ENCODE measurements at regions not wholly inside any gene's neighbourhood (a gene's known extent, or its start where the extent isn't known, plus 50 kb on each side); places are given as distances from the start of the nearest gene placed in this dataset.

DNA sequence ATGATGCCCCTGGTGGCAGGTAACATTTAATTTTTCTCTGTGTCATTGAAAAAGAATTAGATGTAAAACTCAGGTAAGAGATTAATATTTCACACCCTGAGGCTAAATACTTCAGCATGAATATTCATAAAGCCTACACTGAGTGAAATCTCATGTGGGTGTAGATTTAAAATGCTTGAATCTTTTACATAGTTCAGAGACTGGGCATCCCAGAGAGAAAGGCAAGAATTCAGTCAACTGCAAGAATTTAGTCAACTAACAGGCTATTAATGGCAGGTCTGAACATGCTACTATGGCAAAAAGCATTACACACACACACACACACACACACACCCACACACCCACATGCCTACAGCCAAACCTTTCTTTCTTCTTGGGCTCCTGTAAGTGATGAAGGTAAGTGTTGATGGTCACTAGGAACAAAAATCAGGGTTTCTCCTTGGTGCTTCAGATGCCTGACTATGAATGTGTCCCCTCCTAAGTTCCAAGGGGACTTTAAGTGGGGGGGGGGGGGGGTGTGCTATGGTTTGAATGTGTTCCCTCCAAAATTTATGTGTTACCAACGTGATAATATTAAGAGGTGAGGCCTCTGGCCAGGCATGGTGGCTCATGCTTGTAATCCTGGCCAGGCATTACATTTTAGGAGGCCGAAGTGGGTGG is 63.7 kb upstream of the PSMD7 start:
- DNase-seq (ENCODE audit: low read depth in 2 of 3, low spot score in 1 of 3) = no peak

DNA sequence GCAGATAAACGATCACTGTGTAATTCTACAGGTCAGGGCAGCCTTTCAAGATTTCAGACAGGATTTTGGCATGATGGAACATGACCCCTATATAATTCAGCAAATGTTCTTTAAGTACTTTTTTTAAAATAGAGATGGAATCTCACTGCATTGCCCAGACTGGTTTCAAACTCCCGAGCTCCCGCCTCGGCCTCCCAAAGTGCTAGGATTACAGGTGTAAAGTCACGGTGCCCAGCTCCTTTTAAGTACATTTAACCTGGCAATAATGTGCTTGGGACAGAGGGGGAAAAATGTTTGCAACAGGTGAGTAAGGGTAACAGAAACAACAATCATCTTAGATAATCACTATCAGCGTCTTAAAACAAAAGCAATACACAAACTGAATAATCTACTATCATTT is 66.5 kb upstream of the PSMD7 start:
- no peak for DNase-seq (ENCODE audit: low read depth in 2 of 3, low spot score in 1 of 3)

DNA sequence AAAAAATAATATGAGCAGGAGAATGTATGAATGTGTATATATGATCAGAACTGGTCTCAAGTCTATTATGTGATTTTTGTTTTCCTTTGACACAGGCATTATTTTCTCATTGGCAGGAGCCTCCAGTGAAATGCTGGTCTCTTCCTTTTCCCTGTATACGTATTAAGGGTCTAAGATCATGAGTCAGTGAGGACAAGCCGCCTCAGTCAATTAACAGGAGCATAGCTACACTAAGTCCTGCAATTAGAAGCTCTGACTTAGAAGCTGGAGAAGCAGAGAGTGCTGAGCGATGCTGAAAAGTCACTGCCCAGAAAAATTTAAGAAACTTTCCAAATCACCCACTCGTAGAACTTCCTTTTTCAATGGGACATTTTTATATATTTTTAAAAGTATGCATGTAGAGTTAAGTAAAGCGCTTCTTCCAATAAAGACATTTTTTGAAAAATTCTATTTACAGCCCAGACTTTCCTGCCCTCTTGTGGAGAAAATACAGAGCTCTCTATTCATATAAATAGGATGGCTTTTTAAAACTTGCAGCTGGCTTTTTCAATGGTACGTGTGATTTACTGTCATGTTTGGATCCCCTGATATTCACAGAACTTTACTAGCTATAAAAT is 70.2 kb upstream of the PSMD7 start:
- no peak for DNase-seq (ENCODE audit: low read depth in 2 of 3, low spot score in 1 of 3)

DNA sequence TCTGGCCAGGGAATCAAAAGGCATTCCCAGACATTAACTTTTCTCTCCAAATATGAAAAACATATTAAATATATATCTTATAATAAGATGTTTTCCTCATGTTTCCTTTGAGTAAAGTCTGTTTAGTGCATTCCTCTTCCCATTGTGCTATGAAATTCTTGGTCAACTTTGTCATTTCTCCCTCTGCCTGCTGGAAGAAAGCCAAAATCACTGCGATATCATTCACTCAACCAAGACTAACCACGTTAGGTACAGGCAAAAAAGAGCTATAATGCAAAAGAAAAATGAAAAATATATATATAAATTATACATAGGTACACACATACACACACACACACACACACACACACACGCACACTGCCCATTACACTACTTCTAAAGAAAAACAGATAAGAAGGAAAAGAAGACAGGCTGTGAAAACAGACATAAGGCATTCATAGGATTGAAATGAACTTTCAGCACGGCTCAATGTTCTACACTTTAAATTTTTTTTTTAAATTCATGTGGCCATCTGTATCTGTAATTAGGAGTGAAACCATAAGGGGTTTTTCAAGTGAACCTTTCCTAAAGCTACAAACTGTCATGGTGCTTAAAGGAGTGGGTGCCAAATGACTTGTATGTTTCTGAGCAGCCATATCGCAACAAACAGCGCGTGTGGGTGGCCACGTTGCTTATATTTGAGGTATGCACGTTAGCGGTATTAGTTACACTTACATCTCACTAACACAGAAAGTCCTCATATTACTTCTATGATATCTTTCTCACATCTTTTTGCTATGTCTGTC is 71.6 kb upstream of the PSMD7 start:
- DNase-seq (ENCODE audit: low read depth in 2 of 3, low spot score in 1 of 3) = no peak

DNA sequence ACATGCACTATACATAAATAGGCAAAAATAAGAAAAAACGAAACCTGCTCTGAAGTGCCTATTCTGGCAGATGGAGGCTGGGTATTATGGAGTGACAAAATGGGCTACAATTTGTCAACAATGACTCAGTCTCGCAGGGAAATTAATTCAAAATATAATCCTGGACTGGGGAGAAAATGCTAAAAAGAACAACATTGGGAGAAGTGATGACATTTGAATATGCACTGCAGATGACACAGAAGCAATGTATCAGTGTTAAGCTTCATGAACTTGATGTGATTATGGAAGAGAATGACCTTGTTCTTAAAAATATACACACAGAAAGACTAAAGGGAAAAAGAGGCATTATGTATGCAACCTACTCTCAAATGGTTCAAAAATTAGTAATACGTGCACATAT is 74.8 kb upstream of the PSMD7 start:
- no peak for DNase-seq (ENCODE audit: low read depth in 2 of 3, low spot score in 1 of 3)

DNA sequence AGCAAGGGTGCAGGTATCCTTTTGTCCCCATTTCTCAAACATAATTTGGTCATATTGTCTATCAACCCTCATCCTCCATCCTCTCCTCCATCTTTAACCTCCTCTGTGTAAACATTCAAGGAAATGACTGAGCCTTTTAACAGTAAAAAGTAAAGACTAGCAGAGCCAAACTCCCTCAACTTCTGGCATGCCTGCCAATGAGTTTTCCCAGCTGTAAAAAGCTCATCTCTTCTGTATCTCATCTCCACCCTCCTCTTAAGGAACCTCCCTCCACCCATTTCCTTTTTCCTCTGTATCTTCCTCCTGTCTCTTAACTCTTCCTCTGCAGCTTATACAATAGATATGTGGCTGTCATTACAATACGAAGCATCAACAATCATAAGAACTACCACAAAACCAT is 76.9 kb upstream of the PSMD7 start:
- no peak for DNase-seq (ENCODE audit: low read depth in 2 of 3, low spot score in 1 of 3)

DNA sequence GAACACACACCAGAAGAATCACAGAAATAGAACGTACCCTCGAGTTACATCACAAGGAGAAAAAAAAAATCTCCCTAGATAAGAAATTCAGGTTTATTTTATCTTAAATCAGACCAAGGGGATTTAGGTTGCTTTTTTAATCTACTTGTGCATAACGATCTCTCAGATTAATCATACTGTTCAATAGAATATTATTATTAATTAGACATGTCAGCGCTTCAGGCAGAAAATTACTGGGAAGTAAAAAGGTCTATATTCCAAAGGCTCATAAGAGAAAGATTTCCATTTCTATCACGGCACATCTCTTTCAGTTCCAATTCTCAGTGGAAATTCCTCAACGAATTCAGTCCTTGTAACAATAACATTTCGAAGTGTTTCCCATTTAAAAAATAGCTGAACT is 77.7 kb upstream of the PSMD7 start:
- no peak for DNase-seq (ENCODE audit: low read depth in 2 of 3, low spot score in 1 of 3)

DNA sequence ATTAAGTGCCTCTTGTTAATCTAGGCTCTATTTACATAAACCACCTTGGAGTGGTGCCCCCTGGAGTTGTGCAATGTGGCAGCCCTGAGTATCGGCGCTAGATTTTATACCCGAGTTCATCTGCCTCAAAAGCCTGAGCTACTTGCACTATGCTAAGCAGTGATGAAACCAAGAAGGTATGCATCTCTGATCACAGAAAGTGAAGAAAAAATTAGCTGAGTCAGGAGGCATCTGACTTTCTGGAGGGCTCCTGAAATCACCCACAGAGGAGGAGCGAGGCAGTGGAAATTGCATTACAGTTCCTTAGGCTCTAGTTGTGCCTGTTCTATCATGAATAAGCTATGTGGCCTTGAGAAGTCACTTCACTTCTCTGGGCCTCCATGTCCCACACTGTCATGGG is 80.3 kb upstream of the PSMD7 start:
- no peak for DNase-seq (ENCODE audit: low read depth in 2 of 3, low spot score in 1 of 3)

DNA sequence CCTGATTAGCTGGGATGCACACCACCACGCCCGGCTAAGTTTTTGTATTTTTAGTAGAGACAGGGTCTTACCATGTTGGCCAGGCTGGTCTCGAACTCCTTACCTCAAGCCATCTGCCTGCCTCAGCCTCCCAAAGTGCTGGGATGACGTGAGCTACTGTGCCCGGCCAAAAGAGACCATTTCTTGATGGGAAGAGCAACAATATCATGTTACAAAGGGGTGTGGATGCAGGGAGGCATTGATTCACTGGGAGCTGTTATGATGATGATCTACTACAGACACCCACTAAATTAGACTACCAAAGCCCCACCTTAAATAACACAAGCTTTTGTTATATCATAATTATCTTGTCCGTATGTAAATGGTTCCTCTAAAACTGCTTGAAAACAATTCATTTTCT is 81.4 kb upstream of the PSMD7 start:
- DNase-seq (ENCODE audit: low read depth in 2 of 3, low spot score in 1 of 3) = no peak

DNA sequence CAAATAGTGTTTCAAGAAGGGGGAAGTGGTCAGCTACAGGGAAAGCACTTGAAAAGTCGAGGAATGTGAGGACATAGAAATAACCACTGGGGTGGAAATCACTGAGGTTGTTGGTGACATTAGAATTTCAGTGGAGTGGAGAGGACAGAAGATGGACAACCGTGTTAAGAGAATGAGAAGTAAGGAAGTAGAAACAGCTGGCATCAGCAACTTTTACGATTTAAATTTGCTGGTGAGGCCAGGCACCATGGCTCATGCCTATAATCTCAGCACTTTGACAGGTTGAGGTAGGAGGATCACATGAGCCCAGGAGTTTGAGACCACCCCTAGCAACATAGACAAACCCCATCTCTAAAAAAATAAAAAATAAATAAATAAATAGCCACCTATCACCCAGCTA is 83.2 kb upstream of the PSMD7 start:
- DNase-seq (ENCODE audit: low read depth in 2 of 3, low spot score in 1 of 3) = no peak

DNA sequence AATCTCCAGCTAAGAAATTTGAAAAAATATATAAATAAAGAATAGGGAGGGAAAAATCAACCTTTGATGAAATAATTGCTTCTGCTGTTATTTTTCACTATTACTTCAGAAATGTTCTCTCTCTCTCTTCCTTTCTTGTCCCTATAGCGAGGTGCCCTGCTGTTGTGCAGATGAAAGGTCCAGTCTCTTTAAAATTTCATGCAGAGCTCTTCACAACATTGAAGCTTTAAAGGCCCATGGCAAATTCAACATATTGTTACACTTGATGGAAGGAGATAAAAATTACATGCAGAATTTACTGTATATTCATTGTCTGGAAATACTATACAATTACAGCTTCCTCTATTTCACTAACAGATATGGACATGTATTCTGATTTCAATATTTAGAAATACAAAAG is 86.4 kb upstream of the PSMD7 start:
- DNase-seq (ENCODE audit: low read depth in 2 of 3, low spot score in 1 of 3) = no peak

DNA sequence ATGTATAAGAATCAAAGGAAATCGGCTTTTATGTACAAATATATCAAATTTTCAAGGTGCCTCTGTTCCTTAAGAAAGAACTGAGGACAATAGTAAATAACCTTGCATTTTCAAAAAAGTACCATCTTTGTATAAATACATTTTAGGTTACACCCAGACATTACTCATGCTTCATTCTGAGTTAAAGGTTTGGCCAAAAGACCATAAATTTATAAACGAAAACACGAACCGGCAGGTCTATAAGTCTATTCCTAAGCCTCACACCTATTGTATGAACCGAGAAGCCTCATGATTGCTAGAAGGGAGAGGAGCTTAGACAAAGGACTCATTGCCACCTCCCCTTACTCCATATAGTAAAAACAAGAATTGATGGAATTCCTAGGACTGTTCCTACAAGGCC is 94.6 kb upstream of the PSMD7 start:
- DNase-seq (ENCODE audit: low read depth in 2 of 3, low spot score in 1 of 3) = no peak

DNA sequence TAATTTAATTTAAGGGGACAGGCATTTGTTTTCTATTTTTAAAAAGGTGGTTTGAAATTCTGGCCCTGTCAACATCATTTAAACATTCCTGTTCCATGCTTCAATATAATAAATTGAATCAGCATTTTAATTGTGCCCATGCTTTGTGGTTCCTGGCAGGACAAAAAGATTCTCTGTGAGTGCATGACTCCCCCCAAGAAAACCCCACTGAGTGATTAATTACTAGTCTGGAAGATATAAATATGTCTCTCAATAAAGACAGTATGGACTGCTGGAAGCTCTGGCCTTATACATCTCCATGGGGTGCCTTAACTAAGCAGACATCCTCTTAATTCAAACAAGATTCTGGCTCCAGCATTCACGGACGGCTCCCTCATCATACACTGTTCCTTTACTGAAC is 95.0 kb upstream of the PSMD7 start:
- no peak for DNase-seq (ENCODE audit: low read depth in 2 of 3, low spot score in 1 of 3)

DNA sequence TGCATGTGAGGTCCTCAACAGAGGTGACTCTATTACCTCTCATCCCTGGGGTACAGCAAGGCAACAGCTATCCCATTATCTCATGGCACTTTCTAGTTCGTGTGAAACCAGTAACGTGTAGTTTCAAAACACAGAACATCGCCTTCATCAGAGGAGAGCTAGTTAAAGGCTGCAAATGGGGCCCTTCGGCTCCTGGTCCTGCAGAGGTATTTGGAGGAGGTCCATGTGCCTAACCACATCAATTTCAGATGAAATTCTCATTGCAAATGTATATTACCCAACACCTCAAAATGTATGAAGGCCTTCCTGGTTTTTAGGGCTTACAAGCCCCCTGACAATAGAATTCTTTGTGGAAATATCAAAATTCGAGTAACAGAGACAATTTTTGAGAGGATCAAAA is 95.7 kb upstream of the PSMD7 start:
- DNase-seq (ENCODE audit: low read depth in 2 of 3, low spot score in 1 of 3) = no peak

DNA sequence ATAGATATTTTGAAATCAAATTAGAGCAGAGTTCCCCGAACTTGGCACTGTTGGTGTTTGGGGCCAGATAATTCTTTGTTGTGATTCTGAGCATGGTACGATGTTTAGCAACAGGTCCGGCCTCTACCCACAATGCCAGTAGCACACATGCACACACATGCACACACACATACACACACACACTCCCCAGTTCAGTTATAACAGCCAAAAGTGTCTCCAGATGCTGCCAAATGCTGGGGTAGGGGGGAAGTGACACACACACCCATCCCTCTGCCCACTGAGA is 96.8 kb upstream of the PSMD7 start:
- DNase-seq (ENCODE audit: low read depth in 2 of 3, low spot score in 1 of 3) = no peak

DNA sequence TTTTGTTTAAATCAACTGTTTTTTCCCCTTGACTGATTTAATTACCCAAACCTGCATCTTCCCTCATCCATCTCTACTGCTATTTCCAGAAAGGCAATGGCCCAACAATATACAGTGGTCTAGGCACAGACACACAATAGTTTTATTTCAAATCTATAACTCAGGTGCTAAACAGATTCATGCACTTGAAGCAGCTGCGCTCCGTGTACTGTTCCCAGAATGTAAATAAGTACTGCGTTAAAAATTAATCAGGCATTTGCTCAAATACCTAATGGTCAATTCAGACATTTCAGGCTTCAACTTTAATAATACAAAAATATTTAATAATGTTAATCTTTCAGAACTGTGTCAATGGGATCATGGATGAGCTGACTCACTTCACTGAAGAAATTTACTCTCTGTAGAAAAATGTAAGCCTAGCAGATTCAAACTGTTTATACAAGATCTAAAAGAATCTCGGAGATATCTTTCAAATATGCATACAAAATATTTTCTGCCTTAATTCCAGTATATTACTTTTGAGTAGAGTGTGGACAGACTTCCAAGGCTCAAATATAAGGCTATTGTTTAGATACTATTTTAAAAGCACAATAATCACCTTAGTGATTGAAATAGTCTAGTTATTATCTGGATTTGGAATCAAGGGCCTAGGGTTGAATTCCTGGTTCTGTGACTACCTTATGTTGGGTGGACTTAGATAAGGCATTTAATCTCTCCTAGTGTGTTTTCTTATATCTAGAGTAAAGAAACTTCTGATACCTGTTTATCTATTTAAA is 97.4 kb upstream of the PSMD7 start:
- no peak for DNase-seq (ENCODE audit: low read depth in 2 of 3, low spot score in 1 of 3)

DNA sequence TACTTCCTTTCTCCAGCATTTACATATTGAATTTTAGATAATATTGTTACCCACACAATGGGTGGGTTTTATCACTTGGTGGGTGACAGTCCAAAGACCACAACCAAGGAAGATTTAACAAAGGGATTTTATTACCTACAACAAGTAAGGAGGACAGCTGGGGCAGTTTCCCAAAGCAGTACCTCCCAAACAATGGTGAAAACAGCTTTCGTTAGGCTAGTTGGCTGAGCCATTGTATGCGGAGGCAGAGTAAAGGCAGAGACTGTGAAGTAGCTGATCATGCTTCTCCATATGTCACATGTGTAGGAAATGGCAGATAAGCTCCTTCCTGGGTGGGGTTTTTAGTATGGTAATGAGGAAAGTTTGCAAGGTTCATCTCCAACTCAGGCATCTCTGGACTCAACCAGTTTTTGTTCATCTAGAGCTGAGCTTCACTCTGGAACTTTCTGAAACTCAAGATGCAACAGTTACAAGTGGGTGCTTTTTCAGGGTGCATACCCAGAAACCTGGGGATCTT is 104.3 kb upstream of the PSMD7 start:
- DNase-seq (ENCODE audit: low read depth in 2 of 3, low spot score in 1 of 3) = no peak

DNA sequence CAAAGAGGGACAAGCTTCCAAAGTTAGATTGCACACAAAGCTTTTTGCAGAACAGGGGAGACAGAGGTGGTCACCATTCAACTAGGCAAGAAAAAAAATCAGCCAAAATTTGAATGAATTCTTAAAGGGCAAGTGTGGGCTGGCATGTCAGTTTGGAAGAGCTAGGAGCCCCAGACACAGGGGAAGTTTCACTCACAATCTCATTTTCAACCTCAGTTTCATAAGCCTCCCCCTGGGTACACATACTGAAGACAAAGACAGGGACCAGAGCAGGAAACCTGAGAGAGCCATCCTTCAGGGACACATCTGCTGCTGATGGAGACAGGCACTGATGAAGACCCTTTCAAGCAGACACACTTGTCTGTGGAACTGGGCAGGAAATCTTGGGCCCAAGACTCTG is 106.3 kb upstream of the PSMD7 start:
- no peak for DNase-seq (ENCODE audit: low read depth in 2 of 3, low spot score in 1 of 3)

DNA sequence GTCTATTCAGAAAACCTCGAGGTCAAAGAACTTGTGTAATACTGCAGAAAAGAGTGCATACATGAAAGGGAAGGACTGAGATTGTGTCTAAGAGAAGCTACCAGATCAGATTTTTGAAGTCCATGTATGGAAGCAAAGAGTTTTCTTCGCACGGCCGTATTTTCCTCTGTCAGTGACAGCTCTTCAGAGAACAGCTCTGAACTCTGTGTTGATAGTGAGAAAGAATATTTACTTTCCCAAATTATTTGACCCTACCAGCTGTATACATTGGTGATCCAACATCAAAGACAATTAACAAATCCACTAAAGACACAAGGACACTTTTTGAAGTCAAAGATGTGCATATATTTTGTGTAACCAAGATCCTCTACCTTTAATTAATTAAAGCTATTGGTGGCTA is 107.8 kb upstream of the PSMD7 start:
- DNase-seq (ENCODE audit: low read depth in 2 of 3, low spot score in 1 of 3) = no peak

DNA sequence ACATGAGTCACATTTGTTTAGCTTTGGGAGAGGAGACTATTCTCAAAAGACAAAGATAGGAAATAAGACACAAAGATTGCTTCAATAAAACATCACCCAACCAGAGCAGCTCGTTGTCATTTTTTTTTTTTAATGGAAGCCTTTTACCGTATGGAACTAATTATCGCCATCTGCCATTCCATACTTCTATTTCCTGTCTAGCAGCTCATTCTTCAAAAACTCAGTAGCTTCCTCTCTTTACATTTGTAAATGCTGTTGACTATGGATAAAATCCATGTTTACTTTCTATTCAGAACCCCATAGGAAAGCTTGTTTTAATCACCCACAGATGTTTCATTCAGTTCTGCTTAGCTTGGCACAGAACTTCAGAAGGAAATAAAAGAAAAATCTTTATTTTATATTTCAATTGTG is 110.0 kb upstream of the PSMD7 start:
- DNase-seq (ENCODE audit: low read depth in 2 of 3, low spot score in 1 of 3) = no peak

DNA sequence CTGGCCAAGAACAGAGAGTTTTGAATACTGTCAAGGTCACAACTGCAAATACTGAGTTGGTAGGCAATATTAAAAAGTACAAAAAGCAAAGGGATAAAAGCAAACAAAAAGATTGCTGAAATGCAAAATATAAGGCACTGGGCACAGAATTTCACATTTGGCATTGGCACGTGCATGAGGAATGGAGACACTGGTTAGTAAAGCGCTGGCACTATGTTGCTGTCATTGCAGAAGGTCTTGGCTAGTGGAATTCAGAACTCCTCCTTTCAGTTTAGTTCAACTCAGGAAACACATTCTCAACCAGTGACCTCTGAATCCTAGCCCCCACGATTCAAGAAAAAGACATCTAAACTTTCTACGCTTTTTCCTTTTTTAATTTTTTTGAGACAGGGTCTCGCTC is 111.8 kb upstream of the PSMD7 start:
- DNase-seq (ENCODE audit: low read depth in 2 of 3, low spot score in 1 of 3) = no peak
